PC-3 (cell line): ENCODE measurements at regions not wholly inside any gene's neighbourhood (a gene's known extent, or its start where the extent isn't known, plus 50 kb on each side); places are given as distances from the start of the nearest gene placed in this dataset.

Experiments used
- ATAC-seq: fragments of 200-7000 bp; cut with Tn5 transposase; 2 replicates; pipeline ENCODE4 v1.9.1; 2020; ENCODE audit warnings: mild to moderate bottlenecking, moderate library complexity
- BruUV-seq: library from RNA; stranded (reverse); fragments of 400-500 nt; replicated peaks from 2 replicates; lab custom pipeline; 2021; lab: Mats Ljungman, UMichigan
- CTCF ChIA-PET: fragments of 300-600 bp; sonication (Branson Sonifier 250); formaldehyde crosslinking; loops from one replicate; lab custom pipeline; 2022; ENCODE audit warnings: antibody characterized with exemption; lab: Charles Lee
- POLR2A ChIA-PET: fragments of 300-600 bp; sonication (Branson Sonifier 250); formaldehyde crosslinking; loops from one replicate; lab custom pipeline; 2022; ENCODE audit warnings: antibody characterized with exemption; ENCODE audit not compliant: unreplicated experiment; lab: Charles Lee
- DNase-seq: peaks from one replicate; pipeline ENCODE4 v3.0.0-alpha.2; 2015
- H2AFZ ChIP-seq: fragments of 300-600 bp; sonication (generic); 2 replicates; pipeline ENCODE4 v1.6.0; 2016; ENCODE audit warnings: antibody characterized with exemption, low read length
- H3F3A ChIP-seq: fragments of 300-600 bp; sonication (generic); one replicate; pipeline ENCODE4 v1.6.0; 2017; ENCODE audit warnings: antibody characterized with exemption, low read length, control low read depth, mild to moderate bottlenecking; ENCODE audit not compliant: unreplicated experiment
- H3K27ac ChIP-seq: fragments of 300-600 bp; sonication (generic); 2 replicates; pipeline ENCODE4 v1.5.1; 2016; ENCODE audit warnings: mild to moderate bottlenecking, low read length
- H3K27me3 ChIP-seq: fragments of 300-600 bp; sonication (generic); 2 replicates; pipeline ENCODE4 v1.6.1; 2016; ENCODE audit warnings: low read length, mixed read lengths
- H3K36me3 ChIP-seq: fragments of 300-600 bp; sonication (generic); 2 replicates; pipeline ENCODE4 v1.6.1; 2016; ENCODE audit warnings: low read depth, mixed run types, low read length, mixed read lengths
- H3K4me1 ChIP-seq: fragments of 300-600 bp; sonication (generic); 2 replicates; pipeline ENCODE4 v1.5.1; 2016; ENCODE audit warnings: low read length; ENCODE audit not compliant: insufficient read depth
- H3K4me2 ChIP-seq: fragments of 300-600 bp; sonication (generic); 2 replicates; pipeline ENCODE4 v1.6.0; 2016; ENCODE audit warnings: low read length
- H3K4me3 ChIP-seq: fragments of 300-600 bp; sonication (generic); 2 replicates; pipeline ENCODE4 v1.5.1; 2016; ENCODE audit warnings: mild to moderate bottlenecking, low read length, mixed read lengths
- H3K79me2 ChIP-seq: fragments of 300-600 bp; sonication (generic); 2 replicates; pipeline ENCODE4 v1.6.1; 2017; ENCODE audit warnings: low read length, mixed read lengths
- H3K9ac ChIP-seq: fragments of 300-600 bp; sonication (generic); 2 replicates; pipeline ENCODE4 v1.6.0; 2016; ENCODE audit warnings: mild to moderate bottlenecking, low read length
- H3K9me2 ChIP-seq: fragments of 300-600 bp; sonication (generic); replicated peaks from 2 replicates; pipeline ENCODE4 v1.6.1; 2016; ENCODE audit warnings: mixed run types, low read length, mixed read lengths
- H3K9me3 ChIP-seq: fragments of 300-600 bp; sonication (generic); 2 replicates; pipeline ENCODE4 v1.6.1; 2016; ENCODE audit warnings: low read length, mixed read lengths
- H4K20me1 ChIP-seq: fragments of 300-600 bp; sonication (generic); 2 replicates; pipeline ENCODE4 v1.6.1; 2016; ENCODE audit warnings: low read length, mixed read lengths
- CTCF ChIP-seq: fragments of 300-600 bp; sonication (generic); conservative IDR thresholded peaks from 2 replicates; pipeline ENCODE4 v1.5.1; 2017; ENCODE audit warnings: antibody characterized with exemption, low read depth, mild to moderate bottlenecking, low read length
- EZH2 ChIP-seq: fragments of 300-600 bp; sonication (generic); IDR thresholded peaks from one replicate; pipeline ENCODE4 v1.6.1; 2017; ENCODE audit warnings: antibody characterized with exemption, mild to moderate bottlenecking, low read length; ENCODE audit not compliant: unreplicated experiment
- EZH2phosphoT487 ChIP-seq: fragments of 300-600 bp; sonication (generic); IDR thresholded peaks from 2 replicates; pipeline ENCODE4 v1.6.1; 2018; ENCODE audit warnings: mild to moderate bottlenecking, antibody characterized with exemption, low read length, borderline replicate concordance
- intact Hi-C: fragments of 100-400 bp; cut with micrococcal nuclease; formaldehyde crosslinking; loops from 2 replicates; pipeline ENCODE4 v1.9.0; 2023

- no peaks in the 10 kb centered on the region for H3K9me2 ChIP-seq
- ATAC-seq (no peak; the same call in 1 of the 2 replicates), DNase-seq (peak; percentile 5)
- no peak overlapping the region for H3K4me3 ChIP-seq
- H3K4me2 ChIP-seq, result no peak overlapping the region
- no TSS peak for BruUV-seq
- no peaks in the 10 kb centered on the region for H4K20me1 ChIP-seq
- no peak overlapping the region for H2AFZ ChIP-seq
- ChIA-PET POLR2A (no interaction called here), CTCF (no interaction called here)
- H3K36me3 ChIP-seq, result no peaks in the 10 kb centered on the region
- H3K79me2 ChIP-seq, result no peaks in the 10 kb centered on the region
- no peaks in the 10 kb centered on the region for H3K27me3 ChIP-seq
- no peaks in the 10 kb centered on the region for H3K9me3 ChIP-seq
- intact Hi-C loops, result no loop called here
- TF ChIP-seq CTCF (no peak), EZH2phosphoT487 (no peak), EZH2 (no peak)
- H3K4me1 ChIP-seq, result no peaks in the 10 kb centered on the region
- H3K9ac ChIP-seq, result no peak overlapping the region
- H3F3A ChIP-seq, result no peaks in the 10 kb centered on the region
- no peak overlapping the region for H3K27ac ChIP-seq
These were observed 119.6 kb downstream of the RFC3 start for GRCh38 chr13:33937373-33938098.

- Histone ChIP-seq H4K20me1 (no peaks in the 10 kb centered on the region), H3K9me3 (no peaks in the 10 kb centered on the region), H2AFZ (no peak overlapping the region), H3K4me2 (no peak overlapping the region), H3F3A (no peaks in the 10 kb centered on the region), H3K79me2 (no peaks in the 10 kb centered on the region), H3K36me3 (no peaks in the 10 kb centered on the region), H3K27ac (no peak overlapping the region), H3K9me2 (no peaks in the 10 kb centered on the region), H3K4me1 (no peaks in the 10 kb centered on the region), H3K9ac (no peak overlapping the region), H3K4me3 (no peak overlapping the region), H3K27me3 (no peaks in the 10 kb centered on the region)
- CTCF ChIA-PET, result no interaction called here
- POLR2A ChIA-PET, result no interaction called here
- no peak for ATAC-seq
- intact Hi-C loops, result no loop called here
- no TSS peak for BruUV-seq
- DNase-seq, result no peak
- TF ChIP-seq EZH2 (no peak), EZH2phosphoT487 (no peak), CTCF (no peak)
These were observed 122.3 kb downstream of the RFC3 start for GRCh38 chr13:33940256-33940655.

GRCh38 chr13:33940898-33941297 lies 122.9 kb downstream of the RFC3 start:
- Histone ChIP-seq H3F3A (no peaks in the 10 kb centered on the region), H3K4me1 (no peaks in the 10 kb centered on the region), H3K4me2 (no peak overlapping the region), H2AFZ (no peak overlapping the region), H3K4me3 (no peak overlapping the region), H3K27me3 (no peaks in the 10 kb centered on the region), H4K20me1 (no peaks in the 10 kb centered on the region), H3K27ac (no peak overlapping the region), H3K79me2 (no peaks in the 10 kb centered on the region), H3K9me2 (no peaks in the 10 kb centered on the region), H3K9me3 (no peaks in the 10 kb centered on the region), H3K9ac (no peak overlapping the region), H3K36me3 (no peaks in the 10 kb centered on the region)
- intact Hi-C loops, result no loop called here
- TF ChIP-seq EZH2phosphoT487 (no peak), EZH2 (no peak), CTCF (no peak)
- DNase-seq (no peak), ATAC-seq (no peak)
- POLR2A ChIA-PET, result no interaction called here
- CTCF ChIA-PET, result no interaction called here
- no TSS peak for BruUV-seq
